ENCODE measurements at regions not wholly inside any gene's neighbourhood (a gene's known extent, or its start where the extent isn't known, plus 50 kb on each side); places are given as distances from the start of the nearest gene placed in this dataset.

DNA sequence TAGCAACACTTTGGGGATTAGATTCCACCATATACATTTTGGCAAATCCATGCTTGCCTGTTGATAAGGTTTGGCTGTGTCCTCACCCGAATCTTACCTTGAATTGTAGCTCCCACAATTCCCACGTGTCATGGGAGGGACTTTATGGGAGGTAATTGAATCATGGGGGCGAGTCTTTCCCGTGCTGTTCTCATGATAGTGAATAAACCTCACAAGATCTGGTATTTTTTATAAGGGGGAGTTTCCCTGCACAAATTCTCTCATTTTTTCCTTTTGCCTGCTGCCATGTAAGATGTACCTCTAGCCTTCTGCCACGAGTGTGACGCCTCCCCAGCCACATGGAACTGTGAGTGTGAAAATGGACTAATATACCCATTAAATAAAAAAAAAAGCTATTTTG lies 265.3 kb downstream of the MRPL39 start:
- TF ChIP-seq POLR2AphosphoS5 (IDR thresholded peaks at IDR 0.05; ENCODE audit: borderline replicate concordance, low read depth, low read length) (no peak), EZH2 (IDR thresholded peaks at IDR 0.05) (no peak), FOXP2 (optimal IDR thresholded peaks at IDR 0.05; ENCODE audit: control extremely low read depth, extremely low read length, insufficient read depth) (no peak)

Data from SK-N-MC (cell line).